OCI-LY7 (cell line): ENCODE measurements at regions not wholly inside any gene's neighbourhood (a gene's known extent, or its start where the extent isn't known, plus 50 kb on each side); places are given as distances from the start of the nearest gene placed in this dataset.
"Not testable (repeated sequence)": the region's sequence is repeated elsewhere in the genome, so short reads cannot be mapped to it uniquely, and the experiment has no call there.

ENCODE experiments used
- BruUV-seq: library from RNA; stranded (reverse); fragments of 400-500 nt; replicated peaks from 2 replicates; lab custom pipeline; 2021; lab: Mats Ljungman, UMichigan
- CTCF ChIA-PET: fragments of 300-600 bp; sonication (Branson Sonifier 250); formaldehyde crosslinking; loops from one replicate; lab custom pipeline; 2022; ENCODE audit warnings: antibody characterized with exemption; ENCODE audit not compliant: unreplicated experiment; lab: Charles Lee
- POLR2A ChIA-PET: fragments of 300-600 bp; sonication (Branson Sonifier 250); formaldehyde crosslinking; loops from one replicate; lab custom pipeline; 2022; ENCODE audit warnings: antibody characterized with exemption; lab: Charles Lee
- DNase-seq: peaks from one replicate; pipeline ENCODE4 v3.0.0-alpha.2; 2015; ENCODE audit warnings: low spot score
- H2AFZ ChIP-seq: fragments of 200-600 bp; sonication (generic), shearing (Covaris generic); 2 replicates; pipeline ENCODE4 v1.6.1; 2014; ENCODE audit warnings: mild to moderate bottlenecking, antibody characterized with exemption, low read length, moderate library complexity
- H3K27ac ChIP-seq: fragments of 200-600 bp; sonication (generic); 2 replicates; pipeline ENCODE4 v1.5.1; 2014; ENCODE audit warnings: mixed run types, low read depth, mild to moderate bottlenecking, moderate library complexity, low read length, inconsistent platforms; ENCODE audit not compliant: poor library complexity, severe bottlenecking
- H3K36me3 ChIP-seq: fragments of 200-600 bp; sonication (generic); 2 replicates; pipeline ENCODE4 v1.6.1; 2014; ENCODE audit warnings: mild to moderate bottlenecking, antibody characterized with exemption, low read length, moderate library complexity, mixed read lengths; ENCODE audit not compliant: insufficient read depth
- H3K4me1 ChIP-seq: fragments of 200-600 bp; sonication (generic); 2 replicates; pipeline ENCODE4 v1.5.1; 2014; ENCODE audit warnings: mild to moderate bottlenecking, low read length; ENCODE audit not compliant: insufficient read depth, poor library complexity, severe bottlenecking
- H3K4me2 ChIP-seq: fragments of 200-600 bp; sonication (generic); 2 replicates; pipeline ENCODE4 v1.6.1; 2014; ENCODE audit warnings: mild to moderate bottlenecking, low read length
- H3K4me3 ChIP-seq: fragments of 200-600 bp; sonication (generic); 2 replicates; pipeline ENCODE4 v1.5.1; 2014; ENCODE audit warnings: mild to moderate bottlenecking, low read depth, low read length; ENCODE audit not compliant: poor library complexity, severe bottlenecking
- H3K79me2 ChIP-seq: fragments of 200-600 bp; sonication (generic); 2 replicates; pipeline ENCODE4 v1.6.1; 2016; ENCODE audit warnings: low read depth, mild to moderate bottlenecking, low read length, moderate library complexity, mixed read lengths; ENCODE audit not compliant: insufficient read depth
- H3K9me2 ChIP-seq: fragments of 200-600 bp; sonication (generic); 2 replicates; pipeline ENCODE4 v1.6.1; 2016; ENCODE audit warnings: mild to moderate bottlenecking, low read length, mixed read lengths; ENCODE audit not compliant: insufficient read depth
- H3K9me3 ChIP-seq: fragments of 200-600 bp; sonication (generic); 2 replicates; pipeline ENCODE4 v1.6.1; 2014; ENCODE audit warnings: mild to moderate bottlenecking, mixed run types, low read length, mixed read lengths
- H4K20me1 ChIP-seq: fragments of 200-600 bp; sonication (generic); 2 replicates; pipeline ENCODE4 v1.6.1; 2014; ENCODE audit warnings: mild to moderate bottlenecking, antibody characterized with exemption, low read length, moderate library complexity, mixed read lengths; ENCODE audit not compliant: insufficient read depth
- CTCF ChIP-seq: fragments of 200-600 bp; sonication (generic); conservative IDR thresholded peaks from 2 replicates; pipeline ENCODE4 v1.5.1; 2014; ENCODE audit warnings: mild to moderate bottlenecking, antibody characterized with exemption, low read length, moderate library complexity, mixed read lengths
- EZH2phosphoT487 ChIP-seq: fragments of 200-600 bp; sonication (generic); IDR thresholded peaks from 2 replicates; pipeline ENCODE4 v1.6.1; 2018; ENCODE audit warnings: low read depth, borderline replicate concordance, mild to moderate bottlenecking, mixed run types, antibody characterized with exemption, low read length, moderate library complexity, mixed read lengths
- intact Hi-C: fragments of 100-400 bp; cut with micrococcal nuclease; formaldehyde crosslinking; loops from one replicate; pipeline ENCODE4 v1.10.0; 2022; ENCODE audit not compliant: unreplicated experiment

GRCh38 chr1:215023155-215023832 is 59.2 kb upstream of the KCNK2 start:
- no TSS peak for BruUV-seq
- intact Hi-C loops: no loop called here
- H3K9me3 ChIP-seq: no peaks in the 10 kb centered on the region

GRCh38 chr1:215028954-215029353 is 53.6 kb upstream of the KCNK2 start:
- CTCF ChIA-PET: no interaction called here
- DNase-seq: no peak
- H2AFZ ChIP-seq: no peak overlapping the region

More at GRCh38 chr1:215023155-215023832, 59.2 kb upstream of the KCNK2 start:
- ChIA-PET POLR2A (no interaction called here), CTCF (no interaction called here)
- TF ChIP-seq CTCF: no peak
- no peak for TF ChIP-seq EZH2phosphoT487
- DNase-seq: no peak
- Histone ChIP-seq H2AFZ (no peak overlapping the region), H3K79me2 (no peaks in the 10 kb centered on the region), H3K9me2 (no peaks in the 10 kb centered on the region), H3K36me3 (no peaks in the 10 kb centered on the region), H3K4me3 (no peak overlapping the region), H3K4me1 (no peaks in the 10 kb centered on the region), H3K27ac (no peak overlapping the region), H4K20me1 (no peaks in the 10 kb centered on the region), H3K4me2 (no peak overlapping the region)

GRCh38 chr1:215030581-215030980 is 52.0 kb upstream of the KCNK2 start:
- H3K4me2 ChIP-seq, H2AFZ ChIP-seq, H3K4me1 ChIP-seq, intact Hi-C loops, H3K4me3 ChIP-seq, H3K9me3 ChIP-seq, H3K27ac ChIP-seq, H3K79me2 ChIP-seq, BruUV-seq, H4K20me1 ChIP-seq, H3K9me2 ChIP-seq, CTCF ChIA-PET, DNase-seq, H3K36me3 ChIP-seq: not testable (repeated sequence)
- POLR2A ChIA-PET: interaction anchor here (0.7 kb wide), 2 partner anchors 51 to 459 kb away, joined by 3 read pairs; no protein-coding TSS in a partner anchor

More at GRCh38 chr1:215028954-215029353, 53.6 kb upstream of the KCNK2 start:
- POLR2A ChIA-PET: interaction anchor here (0.6 kb wide), 1 partner anchor 66 kb away, joined by 3 read pairs; no protein-coding TSS in a partner anchor
- no peaks in the 10 kb centered on the region for H3K36me3 ChIP-seq
- intact Hi-C loops: no loop called here
- no peaks in the 10 kb centered on the region for H3K4me1 ChIP-seq
- H3K79me2 ChIP-seq: no peaks in the 10 kb centered on the region
- H3K9me3 ChIP-seq: no peaks in the 10 kb centered on the region
- TF ChIP-seq EZH2phosphoT487 (no peak), CTCF (no peak)
- no TSS peak for BruUV-seq
- no peaks in the 10 kb centered on the region for H3K9me2 ChIP-seq
- no peak overlapping the region for H3K27ac ChIP-seq
- H4K20me1 ChIP-seq: no peaks in the 10 kb centered on the region
- no peak overlapping the region for H3K4me2 ChIP-seq
- H3K4me3 ChIP-seq: no peak overlapping the region
